ENCODE measurements at regions not wholly inside any gene's neighbourhood (a gene's known extent, or its start where the extent isn't known, plus 50 kb on each side); places are given as distances from the start of the nearest gene placed in this dataset.

DNA sequence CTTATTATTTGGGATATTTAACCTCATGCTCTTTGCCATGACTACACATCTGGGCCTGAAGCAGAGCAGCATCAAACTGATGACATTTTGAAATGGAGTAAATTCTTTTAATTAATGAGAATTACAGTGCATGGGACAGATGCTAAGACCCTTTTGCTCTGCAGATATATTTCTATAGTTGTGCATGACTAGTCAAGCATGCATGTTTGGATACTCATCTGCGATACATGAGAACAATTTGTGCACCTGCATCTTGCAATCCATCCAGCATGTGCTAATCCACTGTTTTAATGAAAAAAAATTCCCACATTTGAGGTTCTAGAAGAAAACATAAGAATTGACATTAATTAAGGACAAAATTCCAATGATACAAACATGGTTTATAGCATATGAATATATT is 1047.6 kb upstream of the ACO1 start:
- DNase-seq, result no peak

GRCh38 chr9:31347082-31347617 is 1037.3 kb upstream of the ACO1 start:
- no peak for DNase-seq

DNA sequence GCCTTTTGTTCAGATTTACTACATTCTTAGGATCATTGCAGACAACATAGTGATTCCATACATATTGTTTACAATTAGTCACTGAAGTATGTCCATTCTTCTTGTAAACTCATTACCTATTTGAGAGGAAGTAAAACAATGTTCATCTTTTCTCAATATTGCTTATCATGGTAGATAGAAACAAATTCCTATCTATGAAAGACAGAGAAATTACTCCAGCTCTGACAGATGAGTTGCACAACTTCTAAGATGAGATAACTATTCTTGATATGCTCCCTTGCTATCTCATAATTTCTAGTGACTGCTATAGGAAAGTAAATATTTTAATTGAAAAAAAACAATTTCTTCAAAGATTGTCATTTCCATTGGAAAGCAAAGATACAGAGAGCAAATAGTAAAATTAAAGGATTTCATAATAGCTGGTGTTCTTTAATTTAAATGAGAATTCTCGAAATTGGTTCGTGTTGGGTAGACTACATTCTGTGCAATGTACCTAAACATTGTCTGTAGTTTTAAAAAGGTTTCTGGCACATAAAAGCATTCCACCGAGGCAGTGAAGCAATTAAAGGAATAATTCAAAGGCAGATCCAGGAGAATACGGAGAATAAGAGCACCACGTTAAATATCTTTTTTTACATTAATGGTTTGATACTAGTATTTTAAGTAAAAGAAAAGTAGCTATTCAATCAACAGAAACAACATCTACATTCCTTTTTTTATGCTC is 1029.1 kb upstream of the ACO1 start:
- DNase-seq, result no peak

DNA sequence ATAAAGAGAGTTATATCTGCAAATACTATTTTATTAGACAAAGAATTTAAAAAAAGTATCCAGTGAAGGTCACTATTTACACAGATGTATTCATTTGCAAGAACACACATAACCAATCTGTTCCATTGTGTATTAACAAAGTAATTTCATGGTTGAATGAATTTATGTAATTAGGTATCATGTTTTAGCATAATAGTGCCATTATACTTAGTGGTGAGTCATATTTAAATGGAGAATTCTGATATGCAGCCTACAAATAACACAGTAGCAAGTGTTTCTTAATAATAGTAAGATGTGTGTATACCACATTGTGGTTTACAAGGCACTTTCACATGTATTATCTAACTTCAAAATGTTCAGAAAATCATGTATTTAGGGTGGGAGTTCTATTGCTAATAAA is 1028.5 kb upstream of the ACO1 start:
- no peak for DNase-seq

DNA sequence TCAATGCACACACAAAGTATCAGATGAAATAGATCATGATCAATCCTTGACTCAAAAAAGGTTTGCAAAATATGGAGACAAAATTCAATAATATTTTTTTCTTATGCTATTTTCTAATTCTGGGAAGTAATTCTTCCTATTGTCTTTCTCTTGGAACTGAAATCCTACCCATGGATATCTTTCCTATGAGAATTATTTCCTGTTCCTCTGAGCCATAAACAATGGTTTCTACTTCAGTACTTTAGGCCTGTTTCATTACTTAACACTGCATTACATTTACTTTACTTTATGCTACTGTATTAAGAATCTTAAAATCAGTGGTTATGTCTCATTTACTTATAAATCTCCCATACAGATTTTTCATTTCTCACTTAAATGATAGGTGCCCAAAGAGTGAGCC is 1025.4 kb upstream of the ACO1 start:
- no peak for DNase-seq

- no peak for DNase-seq
These were observed 1020.3 kb upstream of the ACO1 start for GRCh38 chr9:31364171-31364570.

GRCh38 chr9:31372799-31373587 is 1011.5 kb upstream of the ACO1 start:
- no peak for DNase-seq

DNA sequence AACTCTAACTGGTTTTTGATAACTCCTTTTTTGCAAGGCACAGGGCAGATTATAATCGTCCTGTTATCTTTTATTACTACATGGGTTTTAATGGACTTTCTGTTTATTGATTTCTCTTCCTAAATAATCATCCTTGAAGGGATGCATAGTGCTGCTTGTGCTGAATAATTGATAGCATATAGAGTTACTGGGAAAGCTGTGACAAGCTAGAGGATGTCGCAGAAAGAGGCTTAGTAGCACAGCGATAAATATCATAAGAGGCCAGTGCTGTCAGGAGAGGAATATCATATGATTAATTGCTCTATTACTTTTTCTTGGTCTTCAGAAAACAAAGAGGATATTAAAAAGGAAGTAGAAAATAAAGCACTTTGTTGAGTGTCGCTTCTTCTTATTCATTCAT is 1007.1 kb upstream of the ACO1 start:
- DNase-seq, result no peak

- DNase-seq, result no peak
These were observed 995.8 kb upstream of the ACO1 start for GRCh38 chr9:31388660-31389059.

GRCh38 chr9:31389075-31389474 is 995.4 kb upstream of the ACO1 start:
- DNase-seq, result no peak

- DNase-seq, result no peak
These were observed 993.9 kb upstream of the ACO1 start for GRCh38 chr9:31390403-31391025.

DNA sequence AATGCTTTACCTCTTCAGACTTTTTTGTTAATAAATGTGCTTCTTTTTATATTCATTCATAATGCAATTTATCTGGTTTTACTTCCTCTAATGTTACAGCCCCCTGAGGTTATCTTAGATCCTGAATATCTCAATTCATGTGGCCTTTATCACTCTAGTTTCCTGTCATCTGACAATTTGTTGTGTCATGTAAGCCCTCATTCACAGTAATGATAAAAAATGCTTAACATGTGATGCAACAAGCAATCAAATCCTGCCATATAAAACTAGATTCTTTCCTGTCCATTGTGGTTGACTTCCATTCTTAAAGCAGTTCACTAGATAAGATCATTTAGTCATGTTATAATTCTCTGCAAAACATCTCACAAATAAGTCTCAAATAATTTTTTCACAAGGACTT is 991.2 kb upstream of the ACO1 start:
- DNase-seq, result no peak

- peak; percentile 14 for DNase-seq
These were observed 990.4 kb upstream of the ACO1 start for GRCh38 chr9:31394015-31394473.

DNA sequence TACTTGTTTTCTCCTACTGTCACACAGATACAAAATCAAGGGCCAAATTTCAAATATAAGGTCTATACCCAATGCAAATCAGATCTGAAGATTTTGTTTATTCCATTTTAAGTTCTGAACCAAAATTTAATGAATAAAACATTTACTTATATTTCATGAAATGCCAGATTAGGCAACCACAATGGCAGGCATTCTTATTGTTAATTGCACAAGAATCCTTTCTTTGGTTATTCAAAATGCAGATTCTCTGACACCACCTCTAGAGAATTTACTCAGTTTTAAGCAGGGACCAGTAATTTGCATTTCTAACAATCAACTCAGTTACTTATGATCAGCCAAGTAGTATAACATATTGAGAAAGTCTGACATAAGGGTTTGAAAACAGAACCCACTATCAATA is 972.4 kb upstream of the ACO1 start:
- no peak for DNase-seq

DNA sequence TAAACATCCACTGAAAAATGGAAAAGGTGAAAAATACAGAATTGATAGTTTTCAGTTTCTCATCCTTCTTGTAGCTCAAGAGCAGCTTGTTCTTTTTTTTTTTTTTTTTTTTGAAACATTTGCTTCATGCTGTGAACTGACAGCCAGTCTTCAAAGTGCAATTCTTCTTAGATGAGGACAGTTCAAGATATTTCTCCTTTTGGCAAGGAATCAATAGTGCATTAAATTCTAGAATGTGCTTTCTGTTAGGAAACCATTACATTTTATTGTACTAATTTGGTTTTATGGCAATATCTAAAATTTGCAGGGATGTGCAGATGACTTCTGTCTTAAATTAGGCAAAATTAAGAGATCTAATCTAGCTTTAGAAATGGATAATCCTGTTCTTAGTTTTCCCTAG is 969.3 kb upstream of the ACO1 start:
- DNase-seq, result no peak

- no peak for DNase-seq
These were observed 966.0 kb upstream of the ACO1 start for GRCh38 chr9:31418419-31418818.

DNA sequence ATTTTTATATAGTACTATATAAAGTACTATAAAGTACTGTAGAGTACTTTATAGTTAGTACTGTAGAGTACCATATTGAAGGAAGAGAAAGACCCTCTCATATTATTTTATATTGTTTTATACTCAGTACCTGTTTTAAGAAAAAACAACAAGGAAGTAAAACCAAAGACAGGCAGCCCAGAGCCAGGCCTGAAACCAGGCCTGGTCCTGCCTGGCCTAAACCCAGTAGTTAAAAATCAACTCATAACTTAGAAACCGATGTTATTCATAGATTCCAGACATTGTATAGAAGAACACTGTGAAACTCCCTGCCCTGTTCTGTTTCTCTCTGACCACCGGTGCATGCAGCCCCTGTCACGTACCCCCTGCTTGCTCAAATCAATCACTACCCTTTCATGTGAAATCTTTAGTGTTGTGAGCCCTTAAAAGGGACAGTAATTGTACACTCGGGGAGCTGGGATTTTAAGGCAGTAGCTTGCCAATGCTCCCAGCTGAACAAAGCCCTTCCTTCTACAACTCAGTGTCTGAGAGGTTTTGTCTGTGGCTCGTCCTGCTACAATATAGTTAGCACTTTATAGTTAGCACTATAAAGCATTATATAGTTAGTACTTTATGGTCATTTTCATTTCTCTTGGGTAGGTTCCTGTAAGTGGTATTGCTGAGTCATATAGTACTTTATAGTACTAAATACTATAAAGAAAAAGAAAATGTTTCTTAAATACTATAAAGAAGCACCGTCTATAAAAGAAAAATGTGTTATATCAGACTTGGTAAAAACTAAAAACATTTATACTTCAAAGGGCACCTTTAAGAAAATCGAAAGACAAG is 940.6 kb upstream of the ACO1 start:
- peak; percentile 5 for DNase-seq

- DNase-seq, result no peak
These were observed 939.1 kb upstream of the ACO1 start for GRCh38 chr9:31445357-31445756.

- no peak for DNase-seq
These were observed 938.5 kb upstream of the ACO1 start for GRCh38 chr9:31445960-31446359.

- no peak for DNase-seq
These were observed 917.4 kb upstream of the ACO1 start for GRCh38 chr9:31467075-31467474.

GRCh38 chr9:31470051-31470450 is 914.4 kb upstream of the ACO1 start:
- no peak for DNase-seq

- no peak for DNase-seq
These were observed 913.4 kb upstream of the ACO1 start for GRCh38 chr9:31471010-31471409.

DNA sequence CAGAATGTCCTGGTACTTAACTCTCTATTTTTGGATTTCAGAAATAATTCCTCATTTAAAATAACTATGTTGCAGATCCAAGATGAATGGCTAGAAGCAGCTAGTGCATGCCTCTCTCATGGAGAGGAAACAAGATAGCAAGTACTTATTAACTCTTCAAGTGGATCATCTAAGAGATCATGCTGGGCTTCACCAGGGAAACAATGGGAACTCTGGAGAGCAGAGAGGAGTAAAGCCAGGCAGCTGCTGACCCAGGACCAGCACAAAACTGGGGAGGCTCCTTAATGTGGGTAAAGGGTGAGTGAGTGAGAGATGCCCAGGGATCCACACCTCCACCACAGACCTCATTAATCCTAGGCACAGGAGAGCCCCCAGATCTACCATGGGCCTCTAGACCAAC is 897.8 kb upstream of the ACO1 start:
- DNase-seq, result no peak
